22Rv1 (cell line): ENCODE measurements at regions not wholly inside any gene's neighbourhood (a gene's known extent, or its start where the extent isn't known, plus 50 kb on each side); places are given as distances from the start of the nearest gene placed in this dataset.

ENCODE experiments used
- H3K27ac ChIP-seq: fragments of 450-650 bp; 2 replicates; pipeline ENCODE4 v1.5.1; 2017
- CTCF ChIP-seq: fragments of 450-650 bp; IDR thresholded peaks from 2 replicates; pipeline ENCODE4 v1.5.1; 2017; ENCODE audit warnings: mild to moderate bottlenecking
- ZFX ChIP-seq: fragments of 450-650 bp; IDR thresholded peaks from 2 replicates; pipeline ENCODE4 v1.6.1; 2017; ENCODE audit warnings: antibody characterized with exemption, borderline replicate concordance

- no peak for TF ChIP-seq ZFX
- no peak for TF ChIP-seq CTCF
- no peak overlapping the region for H3K27ac ChIP-seq
These were observed 149.6 kb upstream of the BCOR start for GRCh38 chrX:40247382-40247781.

- H3K27ac ChIP-seq, result no peak overlapping the region
- TF ChIP-seq ZFX (no peak), CTCF (no peak)
These were observed 147.8 kb upstream of the BCOR start for GRCh38 chrX:40245488-40246071.

GRCh38 chrX:40244980-40245379 is 147.2 kb upstream of the BCOR start:
- TF ChIP-seq CTCF (no peak), ZFX (no peak)
- H3K27ac ChIP-seq, result no peak overlapping the region

GRCh38 chrX:40243755-40244515 is 146.2 kb upstream of the BCOR start:
- H3K27ac ChIP-seq, result no peak overlapping the region
- TF ChIP-seq ZFX, result no peak

- no peak overlapping the region for H3K27ac ChIP-seq
- TF ChIP-seq ZFX, result no peak
- no peak for TF ChIP-seq CTCF
These were observed 143.1 kb upstream of the BCOR start for GRCh38 chrX:40240844-40241243.

GRCh38 chrX:40237731-40238178 is 140.0 kb upstream of the BCOR start:
- TF ChIP-seq CTCF, result no peak
- no peak for TF ChIP-seq ZFX
- no peak overlapping the region for H3K27ac ChIP-seq

- H3K27ac ChIP-seq, result no peak overlapping the region
- TF ChIP-seq ZFX, result no peak
- TF ChIP-seq CTCF, result no peak
These were observed 132.9 kb upstream of the BCOR start for GRCh38 chrX:40230646-40231045.

GRCh38 chrX:40227125-40227524 is 129.4 kb upstream of the BCOR start:
- no peak for TF ChIP-seq ZFX
- TF ChIP-seq CTCF, result no peak
- H3K27ac ChIP-seq, result no peak overlapping the region
